Medulla oblongata (tissue), 1 donor: ENCODE measurements at regions not wholly inside any gene's neighbourhood (a gene's known extent, or its start where the extent isn't known, plus 50 kb on each side); places are given as distances from the start of the nearest gene placed in this dataset.
"Not testable (repeated sequence)": the region's sequence is repeated elsewhere in the genome, so short reads cannot be mapped to it uniquely, and the experiment has no call there.

Experiments used
- DNase-seq: peaks from one replicate; pipeline ENCODE4 v3.0.0-alpha.2; 2015; ENCODE audit errors: extremely low spot score

DNA sequence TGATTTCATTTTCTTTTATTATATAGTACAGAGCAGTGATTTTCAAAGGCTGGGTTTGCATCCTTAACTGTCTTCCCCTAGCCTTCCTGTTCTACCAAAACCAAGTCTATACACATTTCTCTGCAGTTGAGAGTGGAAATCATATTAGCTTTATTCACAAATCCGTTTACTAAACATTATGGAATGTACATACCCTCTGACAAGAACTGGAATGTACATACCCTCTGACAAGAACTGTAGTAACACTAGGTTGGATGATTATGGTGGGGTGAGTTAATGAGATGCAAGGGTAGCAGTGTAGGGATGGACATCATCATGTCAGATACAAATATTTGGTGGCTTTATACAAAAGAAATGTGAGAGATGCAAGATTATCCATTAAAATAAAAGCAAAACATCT, 154.8 kb downstream of the CYB561 start:
- DNase-seq = no peak

DNA sequence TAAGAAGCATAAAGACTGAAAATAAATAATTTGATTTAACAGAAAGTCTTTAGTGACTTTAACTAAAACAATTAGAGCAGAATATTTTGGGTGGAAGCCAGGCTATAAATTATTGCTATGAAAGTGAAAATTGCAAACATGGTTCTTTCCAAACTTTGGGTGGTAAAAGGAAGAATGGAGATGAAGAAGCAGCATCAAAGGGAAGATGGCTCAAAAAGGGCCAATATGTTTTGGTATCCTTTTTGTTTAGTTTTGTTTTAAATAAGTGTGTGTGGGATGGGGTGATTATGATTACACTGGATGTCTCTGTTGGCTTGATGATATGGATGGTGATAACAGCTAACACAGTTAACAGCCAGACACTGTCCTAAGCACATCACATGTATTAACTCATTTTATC, 153.7 kb downstream of the CYB561 start:
- no peak for DNase-seq

DNA sequence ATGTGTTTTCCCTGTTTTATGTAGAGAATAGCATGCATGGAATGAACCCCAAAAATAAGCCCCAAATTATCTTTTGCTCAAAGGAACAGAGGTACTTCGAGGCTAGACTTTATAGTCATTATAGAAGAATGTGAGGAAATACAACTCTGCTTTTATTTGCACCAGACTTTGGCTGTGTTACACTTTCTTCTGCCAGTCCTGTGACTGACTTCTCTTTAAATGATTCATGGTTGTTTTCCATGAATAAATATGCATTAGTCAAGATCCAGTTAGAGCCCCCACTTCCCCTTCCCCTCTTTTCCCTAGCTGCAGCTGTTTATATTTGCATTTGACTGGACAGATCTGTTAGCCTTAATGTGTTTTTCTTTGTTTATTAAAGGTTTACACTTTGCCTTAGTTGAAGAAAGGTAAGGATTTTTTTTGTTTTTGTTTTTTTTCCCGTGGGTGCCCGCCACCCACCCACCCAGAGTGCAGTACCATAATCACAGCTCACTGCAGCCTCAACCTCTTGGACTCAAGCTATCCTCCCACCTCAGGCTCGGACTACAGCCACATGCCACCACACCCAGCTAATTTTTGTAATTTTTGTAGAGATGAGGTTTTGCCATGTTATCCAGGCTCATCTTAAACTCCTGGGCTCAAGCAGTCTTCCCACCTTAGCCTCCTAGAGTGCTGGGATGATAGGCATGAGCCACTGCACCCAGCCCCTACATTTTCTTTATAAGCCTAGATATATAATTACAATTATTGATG, 152.6 kb downstream of the CYB561 start:
- no peak for DNase-seq

DNA sequence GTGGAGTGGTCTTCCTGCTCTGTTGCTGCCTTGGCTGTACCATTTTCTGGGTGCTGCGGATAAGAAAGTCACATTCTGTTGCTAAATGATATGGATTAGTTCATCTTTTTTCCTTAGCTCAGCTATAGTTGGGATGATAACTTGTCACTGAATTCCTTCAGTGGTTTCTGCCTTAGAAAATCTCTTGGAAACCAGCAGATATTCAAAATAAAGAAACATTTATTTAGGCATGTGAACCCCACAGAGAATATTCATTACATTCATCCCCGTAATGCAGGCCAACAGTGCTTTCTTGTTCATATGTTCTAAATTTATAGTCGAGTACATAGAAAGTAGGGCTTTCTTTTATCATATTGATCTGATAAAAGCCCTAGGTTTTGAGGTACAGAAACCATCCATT, 151.3 kb downstream of the CYB561 start:
- DNase-seq = no peak

DNA sequence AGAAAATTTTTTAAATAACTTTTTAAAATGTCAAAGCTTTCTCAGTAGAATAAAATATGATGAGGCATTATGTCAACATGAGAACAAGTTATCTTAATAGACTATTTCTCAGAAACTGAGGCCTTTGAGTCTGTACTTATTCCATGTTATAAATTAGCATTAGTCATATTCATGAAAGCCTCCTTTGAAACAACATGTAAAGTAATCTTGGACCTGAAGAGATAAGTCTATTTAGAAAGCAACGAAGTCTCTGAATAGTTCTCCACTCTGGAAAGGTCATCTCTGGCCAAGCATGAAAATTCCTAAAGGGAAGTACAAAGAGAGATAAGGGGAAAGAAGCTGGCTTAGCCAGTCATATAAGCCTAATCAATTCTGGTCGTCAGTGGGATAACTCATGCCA, 150.8 kb downstream of the CYB561 start:
- DNase-seq = no peak

DNA sequence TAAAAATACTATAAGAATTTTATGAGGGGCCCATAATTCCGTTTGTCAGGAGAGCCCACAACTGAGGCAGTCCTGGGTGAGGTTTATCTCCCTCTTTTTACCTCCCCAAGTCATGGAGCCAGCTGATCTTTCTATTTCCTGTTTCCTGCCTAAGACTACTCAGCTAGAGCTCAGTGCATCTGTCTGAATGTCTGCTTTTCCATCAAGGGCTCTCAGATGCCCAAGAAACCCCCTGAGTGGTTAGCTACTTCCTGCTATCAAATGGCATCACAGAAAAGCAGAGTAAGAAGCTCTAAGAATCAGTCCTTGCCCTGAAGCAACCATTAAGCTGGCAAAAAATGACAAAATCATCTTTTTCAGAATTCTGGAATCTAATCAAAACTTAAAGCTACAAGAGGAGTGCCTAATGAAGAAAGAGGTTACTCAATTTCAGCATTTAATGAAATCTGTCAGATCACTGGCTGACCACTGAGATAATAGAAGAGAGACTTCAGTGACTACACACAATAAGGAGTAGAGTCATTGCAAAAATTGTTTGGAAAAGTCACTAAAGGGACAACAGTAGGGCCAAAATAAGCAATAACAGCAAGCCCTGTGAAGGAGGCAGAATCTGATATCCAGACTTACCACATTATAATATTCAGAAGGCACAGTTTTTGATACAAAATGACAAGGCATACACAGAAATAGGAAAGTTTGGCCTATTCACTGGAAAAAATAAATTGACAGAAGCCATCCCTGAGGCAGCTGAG, 150.1 kb downstream of the CYB561 start:
- no peak for DNase-seq

DNA sequence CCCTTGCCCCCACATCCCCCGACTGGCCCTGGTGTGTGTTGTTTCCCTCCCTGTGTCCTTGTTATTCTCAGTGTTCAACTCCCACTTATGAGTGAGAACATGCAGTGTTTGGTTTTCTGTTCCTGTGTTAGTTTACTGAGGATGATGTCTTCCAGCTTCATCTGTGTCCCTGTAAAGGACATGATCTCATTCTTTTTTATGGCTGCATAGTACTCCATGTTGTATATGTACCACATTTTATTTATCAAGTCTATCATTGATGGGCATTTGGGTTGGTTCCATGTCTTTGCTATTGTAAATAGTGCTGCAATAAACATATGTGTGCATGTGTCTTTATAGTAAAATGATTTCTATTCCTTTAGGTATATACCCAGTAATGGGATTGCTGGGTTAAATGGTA, 147.2 kb downstream of the CYB561 start:
- DNase-seq = not testable (repeated sequence)

DNA sequence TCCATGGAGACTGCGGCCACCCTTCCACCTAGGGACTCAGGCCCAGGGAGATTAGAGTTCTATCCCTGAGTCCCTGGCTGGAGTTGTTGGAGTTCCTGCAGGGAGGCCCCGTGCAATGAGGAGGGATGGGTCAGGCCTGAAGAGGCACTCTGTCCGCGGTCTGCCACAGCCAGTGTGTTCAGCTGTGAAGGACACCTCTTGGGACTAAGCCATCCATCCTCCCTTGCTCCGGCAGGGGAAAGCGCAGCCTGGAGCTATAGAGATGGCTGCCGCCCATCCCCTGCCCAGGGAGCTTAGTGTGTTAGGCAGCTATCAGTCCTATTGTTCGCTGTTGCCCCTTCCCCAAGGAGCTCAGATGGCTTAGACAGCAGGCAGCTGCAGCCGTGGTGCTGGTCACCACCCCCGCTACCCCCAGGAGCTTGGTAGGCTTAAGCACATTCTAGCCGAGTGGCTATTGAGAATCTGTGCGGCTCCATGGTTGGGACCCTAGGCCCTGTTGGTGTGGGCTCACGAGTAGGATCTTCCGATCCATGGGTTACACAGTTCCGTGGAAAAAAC, 141.3 kb downstream of the CYB561 start:
- no peak for DNase-seq

DNA sequence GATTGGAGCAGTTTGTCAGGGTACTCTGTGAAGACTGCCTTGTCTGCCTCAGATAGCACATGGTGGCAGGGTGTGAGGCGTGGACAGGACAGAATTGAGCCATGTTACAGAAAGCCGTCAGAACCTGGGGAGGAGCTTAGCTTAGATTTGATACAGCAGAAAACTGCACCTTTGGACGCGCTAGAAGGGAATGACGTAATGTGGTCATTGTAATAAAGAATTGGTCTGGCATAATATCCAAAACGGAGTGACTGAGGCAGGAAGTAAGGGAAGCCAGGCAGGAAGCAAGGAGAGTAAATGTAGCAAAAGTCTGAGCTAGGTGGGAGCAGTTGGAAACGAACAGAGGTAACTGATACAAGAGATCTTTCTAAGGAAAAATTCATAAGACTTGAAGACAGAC, 140.2 kb downstream of the CYB561 start:
- DNase-seq = no peak

DNA sequence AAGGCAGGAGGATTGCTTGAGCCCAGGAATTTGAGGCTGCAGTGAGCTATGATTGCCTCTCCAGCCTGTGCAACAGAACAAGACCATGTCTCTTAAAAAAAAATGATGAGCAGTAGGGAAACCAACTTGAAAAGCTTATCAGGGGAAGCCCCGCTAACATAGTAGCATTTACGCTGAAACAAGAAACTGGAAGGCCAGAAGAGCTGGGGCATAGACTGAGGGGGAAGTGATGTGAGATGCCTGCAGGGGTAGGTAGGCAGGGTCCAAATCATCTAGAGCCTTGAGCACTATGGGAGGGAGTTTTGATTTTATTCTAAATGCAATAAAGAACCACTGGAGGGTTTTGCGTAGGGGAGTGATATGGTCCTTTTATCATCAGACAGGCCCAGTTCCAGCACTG, 139.3 kb downstream of the CYB561 start:
- no peak for DNase-seq

DNA sequence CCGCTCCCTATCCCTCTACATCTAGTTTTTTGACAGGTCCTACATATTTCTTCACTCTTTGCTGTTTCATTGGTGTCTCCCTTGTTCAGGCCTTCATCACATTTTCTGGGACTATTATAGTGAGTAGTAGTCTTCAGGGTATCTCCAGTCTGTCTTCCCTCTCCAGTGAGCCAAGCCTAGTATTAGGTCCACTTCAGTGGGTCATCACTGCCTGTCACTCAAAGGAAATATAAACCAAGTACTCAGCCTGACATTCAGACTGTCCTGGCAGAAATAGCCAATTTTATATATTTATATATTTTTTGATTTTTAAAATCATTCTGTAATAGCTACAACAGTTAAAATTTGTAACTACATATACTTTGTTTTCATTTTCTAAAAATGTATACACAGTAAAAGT, 137.8 kb downstream of the CYB561 start:
- no peak for DNase-seq

DNA sequence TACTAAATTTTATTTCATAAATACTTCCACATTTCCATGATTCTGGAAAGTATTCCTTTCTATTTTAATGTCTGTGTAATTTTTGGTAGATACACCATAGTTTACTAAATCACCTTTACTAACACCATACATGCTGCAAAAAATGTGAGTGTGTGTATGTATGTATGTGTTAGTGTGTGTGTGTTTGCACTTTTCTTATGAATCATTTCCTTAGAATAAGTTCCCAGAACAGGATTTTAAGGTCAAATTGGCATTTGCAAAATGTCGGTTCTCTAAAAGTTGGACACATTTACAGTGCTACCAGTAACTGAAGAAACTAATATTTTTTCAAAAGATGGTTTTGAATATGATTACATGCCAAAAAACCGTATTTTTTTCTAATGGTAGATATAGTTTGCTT, 137.1 kb downstream of the CYB561 start:
- DNase-seq = no peak

DNA sequence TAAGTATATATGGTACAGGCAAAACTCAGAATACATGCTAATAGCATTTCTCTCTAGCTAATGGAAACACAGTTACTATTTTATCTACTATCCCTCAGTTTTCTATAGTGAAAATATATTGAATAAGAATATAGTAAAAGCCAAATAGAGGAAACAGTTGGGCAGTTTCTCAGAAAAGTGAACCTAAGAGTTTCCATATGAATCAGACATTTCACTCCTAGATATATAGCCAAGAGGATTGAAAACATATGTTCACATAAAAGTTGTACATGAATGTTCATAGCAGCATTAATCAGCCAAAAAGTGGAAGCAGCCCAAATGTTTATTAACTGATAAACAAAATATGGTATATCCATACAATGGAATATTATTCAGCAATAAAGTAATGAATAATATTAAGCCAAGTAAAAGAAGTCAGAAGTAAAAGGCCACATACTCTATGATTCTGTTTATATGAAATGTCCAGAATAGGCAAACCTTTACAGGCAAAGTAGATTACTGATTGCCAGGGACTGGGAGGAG, 134.6 kb downstream of the CYB561 start:
- no peak for DNase-seq

DNA sequence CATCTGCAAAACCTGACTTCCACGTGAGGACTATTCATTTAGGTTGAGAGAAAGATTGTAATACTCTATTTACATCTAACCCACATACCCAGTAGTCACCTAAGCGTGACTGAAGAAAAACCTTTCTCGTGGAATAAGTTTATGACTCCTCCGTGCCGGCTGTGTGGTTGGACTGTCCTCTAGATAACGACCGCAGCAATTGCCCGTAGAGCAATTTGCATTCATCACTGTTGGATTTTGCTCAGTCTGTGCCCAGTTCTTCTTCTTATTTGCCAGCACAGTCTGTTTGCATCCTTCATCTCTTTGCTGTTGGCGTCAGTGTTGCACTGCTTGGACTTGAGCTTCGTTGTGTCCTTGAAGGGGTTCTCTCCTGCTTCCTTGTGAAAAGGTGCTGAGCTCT, 131.3 kb downstream of the CYB561 start:
- no peak for DNase-seq

DNA sequence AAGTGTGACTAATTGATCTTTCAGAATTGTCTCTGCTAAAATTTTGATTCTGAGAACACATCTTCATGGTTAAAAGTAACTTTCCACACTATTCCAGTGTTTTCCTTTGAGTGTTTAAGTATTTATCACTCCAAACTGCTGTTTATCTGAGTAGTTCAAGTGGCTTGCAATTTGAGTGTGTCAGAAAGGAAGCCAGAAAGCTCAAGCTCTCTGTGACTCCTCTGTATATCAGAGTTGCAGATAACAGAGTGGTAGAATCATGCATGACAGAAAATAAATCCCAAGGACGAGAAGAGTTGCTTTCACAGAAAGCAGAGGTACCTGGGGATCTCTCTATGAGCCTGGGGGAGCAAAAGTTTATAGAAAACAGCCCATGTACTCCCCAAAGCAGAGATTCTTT, 130.0 kb downstream of the CYB561 start:
- no peak for DNase-seq

DNA sequence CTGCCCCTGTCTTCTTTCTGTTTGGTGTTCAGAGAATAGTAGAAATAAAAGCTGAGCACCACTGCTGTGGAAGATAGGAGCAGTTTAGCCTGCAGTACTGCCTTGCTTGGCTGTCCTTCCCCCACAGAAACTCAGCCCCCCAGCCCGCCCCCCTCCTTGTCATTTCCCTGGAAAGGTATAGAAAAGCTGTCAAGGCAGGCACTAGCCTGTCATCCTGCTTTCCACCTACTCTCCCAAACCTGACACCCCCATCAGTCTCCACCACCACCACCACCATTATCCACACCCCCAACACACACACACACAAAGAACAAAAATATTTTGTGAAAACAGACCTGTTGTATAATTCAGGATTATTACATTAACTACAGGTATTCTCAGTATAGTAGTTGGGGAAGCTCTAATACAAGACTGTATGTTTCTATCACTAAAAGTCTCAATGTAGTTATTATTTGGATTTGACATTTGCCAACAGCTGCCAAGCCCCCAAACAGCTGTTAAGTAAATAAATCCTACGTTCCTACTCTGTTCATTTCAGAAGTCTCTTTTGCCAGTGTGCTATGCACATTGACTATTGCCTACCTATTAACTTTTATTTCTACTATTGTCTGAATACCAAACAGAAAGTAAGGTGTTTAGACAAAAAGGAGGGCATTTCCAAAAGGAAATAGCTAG, 128.8 kb downstream of the CYB561 start:
- no peak for DNase-seq

DNA sequence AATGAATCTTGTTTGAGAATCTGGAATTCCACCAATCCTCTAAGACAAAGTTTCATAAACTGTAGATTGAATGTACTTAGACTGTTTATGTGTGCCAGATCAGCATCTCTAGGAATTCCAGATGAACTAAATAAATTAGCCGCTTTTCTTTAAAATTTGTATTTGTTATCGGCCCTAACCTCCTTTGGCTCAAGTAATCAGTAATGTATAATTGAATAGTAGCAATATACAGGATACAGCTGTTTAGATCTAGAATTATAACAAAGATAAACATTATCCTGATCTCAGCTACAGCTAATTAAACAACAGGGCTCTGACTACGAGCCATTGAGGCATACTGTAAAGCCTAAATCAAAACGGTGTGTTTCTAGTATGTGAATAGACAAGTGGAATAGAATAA, 120.3 kb downstream of the CYB561 start:
- no peak for DNase-seq

DNA sequence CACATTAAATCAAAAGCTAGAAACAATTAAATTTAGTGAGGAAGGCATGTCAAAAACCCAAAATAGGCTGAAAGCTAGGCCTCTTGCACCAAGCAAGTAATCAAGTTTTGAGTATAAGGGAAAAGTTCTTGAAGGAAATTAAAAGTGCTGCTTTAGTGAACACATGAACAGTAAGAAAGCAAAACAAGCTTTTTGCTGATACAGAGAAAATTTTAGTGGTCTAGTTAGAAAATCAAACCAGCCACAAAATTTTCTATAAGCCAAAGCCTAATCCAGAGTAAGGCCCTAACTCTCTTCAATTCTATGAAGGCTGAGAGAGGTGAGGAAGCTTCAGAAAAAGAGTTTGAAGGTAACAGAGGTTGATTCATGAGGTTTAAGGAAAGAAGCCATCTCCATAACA, 116.2 kb downstream of the CYB561 start:
- DNase-seq = no peak

DNA sequence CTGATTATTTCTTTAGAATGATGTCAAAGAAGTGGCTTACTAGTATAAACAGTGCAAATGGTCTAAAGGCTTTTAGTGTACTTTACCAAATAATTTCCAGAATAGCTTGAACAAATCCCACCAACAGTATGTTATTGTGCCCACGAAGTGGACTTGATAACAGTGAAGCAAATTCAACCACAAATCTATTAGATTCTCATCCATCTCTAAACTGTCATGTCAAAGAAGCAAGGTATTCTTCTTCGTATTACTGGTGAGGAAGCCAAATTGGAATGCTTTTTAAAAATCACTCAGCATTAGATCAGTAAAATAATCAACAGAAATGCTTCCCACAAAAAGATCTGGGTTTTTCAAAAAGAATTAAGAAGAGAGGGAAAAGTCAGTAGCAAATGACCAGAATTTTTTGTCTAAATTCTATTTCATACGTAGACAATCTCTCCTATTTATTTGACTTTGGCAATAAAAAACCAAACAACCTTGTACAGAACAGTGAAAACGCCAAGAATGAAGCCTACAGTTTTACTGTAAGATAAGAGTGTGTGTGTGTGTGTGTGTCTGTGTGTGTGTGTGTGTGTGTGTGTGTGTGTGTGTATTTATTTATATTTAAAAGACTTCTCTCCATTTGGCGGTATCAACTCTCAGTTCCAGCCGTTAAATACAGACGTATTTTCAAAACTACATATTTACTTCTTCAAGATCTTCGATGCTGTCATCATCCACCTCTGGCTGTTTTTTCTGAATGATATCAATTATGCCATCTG, 114.6 kb downstream of the CYB561 start:
- DNase-seq = no peak

DNA sequence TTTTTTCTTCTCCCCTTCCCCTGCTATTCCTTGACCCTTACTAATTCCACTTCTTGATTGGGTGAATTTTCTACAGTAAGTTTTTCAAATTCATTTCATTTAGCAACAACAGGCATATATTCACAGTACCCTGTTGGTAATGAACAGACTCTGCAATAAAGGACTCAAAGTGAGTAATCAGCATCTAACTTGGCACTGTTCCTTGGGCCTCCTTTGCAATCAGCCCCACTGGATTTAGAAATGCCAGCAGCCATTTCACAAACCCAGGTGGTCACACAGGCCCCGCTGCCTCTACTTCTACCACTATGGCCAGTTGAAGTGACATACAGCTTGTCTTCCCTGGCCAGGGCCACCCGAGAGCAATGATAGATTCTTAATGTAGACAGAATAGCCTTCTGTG, 113.8 kb downstream of the CYB561 start:
- DNase-seq = no peak

DNA sequence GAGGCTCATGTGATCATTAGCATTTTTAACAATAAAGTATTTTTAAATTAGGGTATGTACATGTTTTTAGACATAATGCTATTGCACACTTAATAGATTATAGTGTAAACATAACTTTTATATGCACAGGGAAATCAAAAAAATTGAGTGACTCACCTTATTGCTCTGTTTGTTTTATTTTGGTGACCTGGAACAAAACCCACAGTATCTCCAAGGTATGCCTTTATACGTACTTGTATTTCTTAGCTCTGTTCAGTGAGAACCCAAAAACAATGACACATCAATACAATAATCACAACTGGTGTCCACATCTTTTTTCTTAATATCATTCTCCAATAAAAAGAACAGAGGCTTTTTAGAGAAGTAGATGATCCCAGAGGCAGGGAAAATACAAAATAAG, 112.2 kb downstream of the CYB561 start:
- no peak for DNase-seq

DNA sequence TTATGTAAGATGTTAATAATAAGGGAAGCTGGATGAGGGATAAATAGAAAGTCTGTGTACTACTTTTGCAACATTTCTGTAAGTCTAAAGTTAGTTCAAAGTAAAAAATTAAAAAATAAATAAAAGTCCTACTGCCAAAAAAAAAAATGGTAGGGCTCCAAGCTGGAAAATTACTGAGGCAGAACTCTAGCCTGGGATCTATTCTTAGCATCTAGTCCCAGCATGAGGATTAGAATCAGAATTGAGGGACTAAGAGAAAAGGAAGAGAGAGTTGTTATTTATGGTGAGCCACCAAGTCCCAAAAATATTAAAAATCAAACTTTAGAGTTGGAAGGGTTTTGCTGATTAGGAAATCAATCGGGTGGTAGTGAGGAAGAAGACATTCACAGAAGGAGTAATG, 110.3 kb downstream of the CYB561 start:
- DNase-seq = no peak
